Urinary bladder (tissue), 3 donors: ENCODE measurements at regions not wholly inside any gene's neighbourhood (a gene's known extent, or its start where the extent isn't known, plus 50 kb on each side); places are given as distances from the start of the nearest gene placed in this dataset.

Experiments
- DNase-seq: peaks from one replicate; pipeline ENCODE4 v3.0.0-alpha.2; 2015; ENCODE audit errors: extremely low spot score
- H3K27ac ChIP-seq: one replicate; pipeline ENCODE4 v1.5.1; 2013; ENCODE audit warnings: low read depth, mild to moderate bottlenecking, moderate library complexity
- H3K36me3 ChIP-seq: one replicate; pipeline ENCODE4 v1.6.1; 2013; ENCODE audit warnings: mild to moderate bottlenecking, moderate library complexity; ENCODE audit not compliant: insufficient read depth
- H3K4me1 ChIP-seq: one replicate; pipeline ENCODE4 v1.6.1; 2013; ENCODE audit warnings: mild to moderate bottlenecking, moderate library complexity; ENCODE audit not compliant: insufficient read depth
- H3K4me3 ChIP-seq: one replicate; pipeline ENCODE4 v1.5.1; 2013; ENCODE audit warnings: low read depth, low read length
- WGBS: extraction: QIAGEN DNeasy Blood & Tissue Kit; methylation state at CpG from one replicate; pipeline ENCODE4 v1.1.7; 2013; 5-methylcytosine and 5-hydroxymethylcytosine counted together
- donor health status: healthy with polysubstance abuse.
- donor health status: healthy.

DNA sequence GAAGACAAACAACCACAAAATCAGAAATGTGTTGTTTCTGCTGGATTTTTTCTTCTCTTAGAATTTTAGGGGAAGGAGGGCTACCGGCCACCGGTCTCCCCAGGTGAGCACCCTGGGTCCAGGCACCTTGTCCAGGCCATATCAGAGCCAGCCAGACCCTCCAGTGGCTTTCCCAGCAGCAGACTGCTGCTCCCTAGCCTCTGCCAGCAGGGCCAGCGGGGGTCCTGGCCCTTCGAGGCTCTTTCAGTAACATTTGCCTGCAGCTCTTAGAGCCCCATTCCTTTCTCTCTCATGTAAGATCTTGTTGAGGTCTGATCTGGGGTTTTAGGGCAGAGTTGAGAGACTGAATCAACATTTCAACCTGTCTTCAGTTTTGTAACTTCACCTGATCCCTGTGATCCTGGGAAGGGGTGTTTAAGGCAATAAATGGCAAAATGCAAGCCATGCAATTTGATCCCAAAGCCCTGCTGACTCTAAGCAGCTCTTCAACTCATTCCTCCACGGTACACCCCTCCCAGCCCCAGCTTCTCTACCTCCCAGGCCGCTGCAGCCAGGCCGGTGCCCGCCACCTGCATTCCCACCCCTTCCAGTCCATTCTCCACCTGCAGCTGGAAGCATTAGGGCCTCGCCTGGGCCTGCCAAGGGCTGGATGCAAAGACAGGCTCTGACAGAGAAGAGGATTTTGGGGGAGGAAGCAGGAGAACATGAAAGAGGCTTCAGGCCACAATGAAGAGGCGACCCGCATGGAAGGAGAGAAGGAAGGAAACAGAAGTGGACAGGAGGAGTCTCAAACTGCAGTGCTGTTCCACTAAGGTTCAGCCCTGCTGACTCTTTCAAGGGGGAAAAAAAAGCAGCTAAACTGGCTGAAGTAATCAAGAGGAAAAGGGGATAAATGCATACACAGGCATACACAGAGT, 113.0 kb upstream of the FGF3 start:
- Histone ChIP-seq H3K4me1 (no peaks in the 10 kb centered on the region), H3K27ac (no peak overlapping the region), H3K4me3 (no peak overlapping the region), H3K36me3 (no peaks in the 10 kb centered on the region)
- 81% methylated on average over 11 of the region's 11 CpGs for WGBS
- no peak for DNase-seq

DNA sequence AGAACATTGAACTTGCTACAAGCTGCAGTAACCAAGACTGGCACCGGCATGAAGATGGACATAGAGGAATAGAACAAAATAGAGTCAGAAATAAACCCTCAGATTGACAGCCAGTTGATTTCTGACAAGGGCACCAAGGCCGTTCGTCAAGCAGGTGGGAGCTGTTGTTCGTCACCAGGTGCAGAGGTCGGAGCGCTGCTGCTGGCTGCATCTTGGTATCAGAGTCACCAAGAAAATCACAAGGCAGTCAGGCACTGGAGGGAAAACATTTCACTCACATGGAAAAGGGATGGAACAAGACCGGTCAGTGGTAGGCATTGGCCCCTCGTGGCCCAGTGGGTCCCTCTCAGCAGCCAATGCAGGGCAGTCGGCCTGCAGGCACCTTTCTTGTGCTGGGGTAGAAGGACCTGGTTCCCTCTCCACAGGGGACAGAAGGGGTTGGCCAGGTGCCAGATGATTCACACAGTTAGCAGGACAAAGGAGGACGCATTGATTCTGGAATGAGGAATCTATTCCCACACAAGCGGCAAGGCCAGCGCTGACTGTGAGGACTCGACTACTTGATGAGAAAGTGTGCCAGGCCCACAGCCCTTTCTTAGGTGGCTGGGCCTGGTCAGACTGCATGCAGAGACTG, 115.8 kb upstream of the FGF3 start:
- no peak overlapping the region for H3K27ac ChIP-seq
- DNase-seq: no peak
- no peak overlapping the region for H3K4me3 ChIP-seq
- no peaks in the 10 kb centered on the region for H3K36me3 ChIP-seq
- no peaks in the 10 kb centered on the region for H3K4me1 ChIP-seq
- 93% methylated on average over 13 of the region's 13 CpGs for WGBS

DNA sequence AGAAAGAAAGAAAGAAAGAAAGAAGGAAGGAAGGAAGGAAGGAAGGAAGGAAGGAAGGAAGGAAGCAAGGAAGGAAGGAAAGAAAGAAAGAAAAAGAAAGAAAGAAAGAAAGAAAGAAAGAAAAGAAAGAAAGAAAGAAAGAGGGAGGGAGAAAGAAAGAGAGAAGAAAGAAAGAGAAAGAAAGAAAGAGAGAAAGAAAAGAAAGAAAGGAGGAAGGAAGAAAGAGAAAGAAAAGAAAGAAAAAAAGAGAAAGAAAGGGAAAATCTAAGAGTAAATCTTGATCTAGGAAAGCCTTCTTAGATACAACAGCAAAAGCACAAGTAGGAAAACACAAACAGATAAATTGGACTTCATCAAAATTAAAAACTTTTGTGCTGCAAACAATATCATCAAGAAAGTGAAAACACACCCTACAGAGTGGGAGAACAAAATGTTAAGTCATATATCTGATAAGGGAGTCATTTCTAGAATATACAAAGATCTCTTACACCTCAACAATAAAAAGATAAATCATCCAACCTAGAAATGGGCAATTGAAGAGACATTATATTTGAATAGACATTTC, 116.8 kb upstream of the FGF3 start:
- Histone ChIP-seq H3K36me3 (no peaks in the 10 kb centered on the region), H3K27ac (no peak overlapping the region), H3K4me3 (no peak overlapping the region), H3K4me1 (no peaks in the 10 kb centered on the region)
- no peak for DNase-seq

DNA sequence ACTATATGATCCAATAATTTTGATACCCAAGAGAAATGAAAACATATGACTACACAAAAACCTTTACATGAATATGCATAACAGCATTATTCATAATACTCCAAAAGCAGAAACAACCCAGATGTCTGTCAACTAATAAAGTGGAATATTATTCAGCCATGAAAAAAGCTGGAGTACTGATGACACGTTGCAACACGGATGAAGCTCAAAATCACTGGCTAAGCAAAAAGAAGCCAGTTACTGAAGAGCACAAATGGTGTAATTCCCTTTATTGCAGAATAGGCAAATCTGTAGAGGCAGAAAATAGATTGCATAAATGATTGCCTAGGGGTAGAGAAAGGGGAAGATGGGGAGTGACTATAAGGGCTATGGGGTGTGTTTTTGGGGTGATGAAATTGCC, 117.6 kb upstream of the FGF3 start:
- H3K36me3 ChIP-seq: no peaks in the 10 kb centered on the region
- no peak for DNase-seq
- H3K27ac ChIP-seq: no peak overlapping the region
- H3K4me1 ChIP-seq: no peaks in the 10 kb centered on the region
- WGBS: 92% methylated on average over 2 of the region's 2 CpGs
- H3K4me3 ChIP-seq: no peak overlapping the region

DNA sequence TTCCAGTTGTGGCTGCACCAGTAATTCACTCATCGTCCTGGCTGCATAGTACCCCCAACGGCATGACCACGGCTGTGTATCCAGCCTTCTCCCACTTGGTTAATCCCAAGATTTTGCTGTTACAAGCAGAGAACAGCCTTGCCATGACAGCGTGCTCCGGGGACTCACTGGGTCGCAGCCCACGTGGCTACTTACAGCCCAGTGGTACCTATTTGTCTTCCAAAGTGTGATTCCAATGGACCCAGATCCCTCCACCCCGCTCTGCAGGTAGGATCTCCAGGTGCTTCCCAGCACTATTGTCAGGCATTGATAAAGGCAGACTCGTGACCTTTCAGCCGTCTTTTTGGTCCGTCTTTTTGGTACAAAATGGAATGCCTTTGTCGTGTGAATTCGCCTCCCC, 119.0 kb upstream of the FGF3 start:
- H3K4me1 ChIP-seq: no peaks in the 10 kb centered on the region
- H3K27ac ChIP-seq: no peak overlapping the region
- no peak for DNase-seq
- no peaks in the 10 kb centered on the region for H3K36me3 ChIP-seq
- WGBS: 95% methylated on average over 13 of the region's 13 CpGs
- H3K4me3 ChIP-seq: no peak overlapping the region

DNA sequence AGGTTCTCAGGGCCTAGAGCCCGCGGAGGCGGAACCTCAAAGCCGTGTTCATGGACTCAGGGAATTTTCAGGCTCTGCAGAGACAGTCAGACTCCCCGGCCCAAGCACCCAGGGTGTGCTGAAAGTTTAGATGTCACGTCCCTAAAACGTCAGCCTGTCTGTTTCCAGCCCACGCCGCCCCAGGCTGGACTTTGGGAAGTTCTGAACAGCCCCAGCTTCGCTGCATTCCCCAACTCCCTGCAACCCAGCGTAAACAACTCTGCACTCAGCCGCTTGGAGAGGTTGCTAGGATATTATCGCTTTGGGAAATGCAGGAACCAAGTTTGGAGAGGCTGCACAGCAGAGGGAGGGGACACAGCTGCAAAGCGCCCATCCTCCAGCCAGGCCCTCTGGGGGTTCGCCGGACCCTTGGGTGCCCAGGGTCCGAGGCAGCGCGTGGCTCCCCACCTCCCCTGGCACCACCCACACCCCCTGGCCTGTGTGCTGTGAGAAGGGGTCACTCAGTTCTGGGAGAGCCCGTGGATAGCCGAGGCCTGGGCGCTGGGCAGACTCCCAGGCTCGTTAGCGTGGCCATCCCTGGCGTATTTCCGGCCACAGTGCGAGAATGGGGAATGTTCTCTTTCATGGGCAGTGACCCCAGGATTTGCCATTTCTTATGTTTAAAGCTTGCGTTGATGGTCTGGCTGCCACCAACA, 120.5 kb upstream of the FGF3 start:
- no peak overlapping the region for H3K4me3 ChIP-seq
- H3K36me3 ChIP-seq: no peaks in the 10 kb centered on the region
- peak; percentile 83 for DNase-seq
- H3K4me1 ChIP-seq: no peaks in the 10 kb centered on the region
- peak overlapping the region; percentile 55 for H3K27ac ChIP-seq
- 21% methylated on average over 28 of the region's 28 CpGs for WGBS

DNA sequence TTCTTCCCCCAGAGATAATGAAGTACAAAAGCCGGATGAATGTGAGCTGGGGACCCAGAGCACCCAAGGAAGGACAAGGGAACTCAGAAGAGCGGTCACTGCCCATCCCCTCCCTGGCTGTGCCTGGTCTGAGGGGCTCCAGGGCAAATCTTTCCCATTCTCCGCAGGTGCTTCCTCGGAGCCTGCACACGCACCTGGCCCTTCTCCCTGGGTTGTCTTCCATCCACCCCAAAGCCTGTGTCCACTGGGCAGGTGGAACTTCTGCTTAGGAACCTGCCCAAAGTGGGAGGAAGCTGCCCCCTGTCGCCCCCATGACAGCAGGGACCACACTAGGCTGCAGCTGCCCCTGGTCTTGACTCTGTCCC, 121.0 kb upstream of the FGF3 start:
- no peak overlapping the region for H3K4me3 ChIP-seq
- 68% methylated on average over 6 of the region's 6 CpGs for WGBS
- DNase-seq: no peak
- no peaks in the 10 kb centered on the region for H3K36me3 ChIP-seq
- H3K4me1 ChIP-seq: no peaks in the 10 kb centered on the region
- H3K27ac ChIP-seq: peak overlapping the region; percentile 55

DNA sequence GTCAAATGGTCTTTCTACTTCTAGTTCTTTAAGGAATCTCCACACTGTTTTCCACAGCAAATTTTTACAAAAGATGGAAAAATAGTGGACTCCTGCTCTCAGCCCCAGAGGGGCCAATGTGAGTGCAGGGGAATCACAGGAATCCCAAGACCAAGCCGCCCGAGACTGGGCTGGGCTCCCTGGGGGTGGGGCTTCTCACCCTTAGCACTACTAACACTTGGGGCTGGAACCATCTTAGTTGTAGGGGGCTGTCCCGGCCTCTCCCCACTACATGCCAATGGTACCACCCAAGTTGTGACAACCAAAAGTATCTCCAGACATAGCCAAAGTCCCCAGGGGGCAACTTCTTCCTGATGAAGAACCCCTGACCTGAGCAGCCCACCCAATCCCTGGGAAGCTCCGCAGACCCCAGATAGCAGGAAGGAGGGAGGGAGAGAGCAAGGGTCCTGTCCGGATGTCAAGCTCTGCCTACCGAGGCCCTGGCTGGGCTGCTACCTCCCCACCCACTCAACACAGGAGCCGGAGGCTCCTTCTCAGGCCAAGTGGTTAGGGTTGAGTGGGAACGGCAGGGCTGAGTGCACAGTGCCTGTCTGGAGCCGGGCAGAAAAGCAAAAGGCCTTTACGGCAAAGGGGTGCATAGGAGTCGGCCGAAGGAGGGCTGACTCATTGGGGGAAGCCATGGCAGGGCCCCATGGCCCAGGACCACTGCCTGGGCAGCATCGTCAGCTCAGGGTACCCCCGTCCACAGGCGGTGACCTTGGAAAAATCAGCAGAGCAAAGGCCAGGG, 122.5 kb upstream of the FGF3 start:
- no peak overlapping the region for H3K4me3 ChIP-seq
- no peak for DNase-seq
- no peaks in the 10 kb centered on the region for H3K4me1 ChIP-seq
- H3K36me3 ChIP-seq: no peaks in the 10 kb centered on the region
- WGBS: 84% methylated on average over 15 of the region's 15 CpGs
- H3K27ac ChIP-seq: no peak overlapping the region

DNA sequence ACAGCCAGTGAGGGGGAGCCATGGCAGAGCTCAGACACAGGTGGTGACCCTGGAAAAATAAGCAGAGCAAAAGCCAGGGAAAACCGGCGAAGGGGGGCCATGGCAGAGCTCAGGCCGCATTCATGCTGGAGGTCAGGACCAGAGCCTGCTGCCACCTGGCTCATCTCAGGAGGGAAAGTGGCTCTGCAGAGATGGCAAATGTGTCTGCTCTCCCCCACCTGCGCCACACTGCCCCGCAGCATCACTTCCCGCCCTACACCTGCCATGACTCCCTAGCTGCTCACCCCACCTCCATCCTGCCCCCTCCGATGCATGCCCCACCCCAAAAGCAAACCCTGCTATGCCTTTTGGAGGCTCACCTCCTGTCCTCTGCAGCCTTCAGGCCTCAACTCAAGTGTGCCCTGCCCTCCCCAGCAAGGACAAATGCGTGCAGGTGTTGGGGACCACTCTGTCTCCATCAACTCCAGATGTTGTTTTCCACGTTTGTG, 123.2 kb upstream of the FGF3 start:
- no peak overlapping the region for H3K27ac ChIP-seq
- DNase-seq: no peak
- H3K4me1 ChIP-seq: no peaks in the 10 kb centered on the region
- no peaks in the 10 kb centered on the region for H3K36me3 ChIP-seq
- no peak overlapping the region for H3K4me3 ChIP-seq
- 92% methylated on average over 9 of the region's 9 CpGs for WGBS

DNA sequence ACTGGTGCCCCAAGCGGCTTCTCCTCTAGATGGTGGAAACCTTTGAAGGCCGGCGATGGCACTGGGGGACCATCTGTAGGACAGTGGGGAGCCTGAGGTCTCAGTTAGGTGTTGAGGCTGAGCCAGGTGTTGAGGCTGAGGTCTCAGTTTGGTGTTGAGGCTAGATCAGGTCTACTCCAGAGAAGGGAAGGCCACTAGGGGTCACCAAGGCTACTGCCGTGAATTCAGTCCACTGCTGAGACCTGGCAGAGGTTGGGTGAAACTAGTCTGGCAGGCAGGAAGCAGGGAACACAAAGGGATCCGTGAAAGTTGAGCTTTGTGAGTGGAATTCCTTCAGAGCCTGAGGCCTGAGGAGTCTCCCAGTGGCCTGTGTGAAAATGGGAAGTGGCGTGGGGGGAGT, 123.8 kb upstream of the FGF3 start:
- DNase-seq: no peak
- Histone ChIP-seq H3K27ac (no peak overlapping the region), H3K4me1 (no peaks in the 10 kb centered on the region), H3K4me3 (no peak overlapping the region), H3K36me3 (no peaks in the 10 kb centered on the region)
- 82% methylated on average over 6 of the region's 6 CpGs for WGBS

DNA sequence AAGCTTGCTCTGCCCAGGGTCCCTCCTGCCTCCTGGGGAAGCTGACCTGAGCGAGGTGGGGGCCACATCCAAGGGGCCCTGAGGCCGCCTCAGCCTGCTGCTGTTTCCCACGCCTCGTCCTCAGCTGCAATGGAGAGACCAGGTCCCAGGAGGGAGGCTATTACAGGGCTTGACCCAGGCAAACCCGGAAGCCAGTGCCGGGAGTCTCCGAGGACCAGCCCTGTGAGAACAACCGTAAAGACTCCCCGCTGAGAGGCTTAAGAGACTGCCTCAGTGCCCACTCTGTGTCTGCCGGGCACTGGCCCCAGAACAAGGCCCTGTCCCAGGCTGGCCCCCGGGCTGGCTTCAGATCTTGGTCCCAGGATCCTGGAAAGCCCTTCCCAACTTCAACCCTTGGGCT, 124.3 kb upstream of the FGF3 start:
- Histone ChIP-seq H3K27ac (no peak overlapping the region), H3K4me3 (no peak overlapping the region), H3K4me1 (no peaks in the 10 kb centered on the region), H3K36me3 (no peaks in the 10 kb centered on the region)
- DNase-seq: no peak
- 83% methylated on average over 11 of the region's 11 CpGs for WGBS

DNA sequence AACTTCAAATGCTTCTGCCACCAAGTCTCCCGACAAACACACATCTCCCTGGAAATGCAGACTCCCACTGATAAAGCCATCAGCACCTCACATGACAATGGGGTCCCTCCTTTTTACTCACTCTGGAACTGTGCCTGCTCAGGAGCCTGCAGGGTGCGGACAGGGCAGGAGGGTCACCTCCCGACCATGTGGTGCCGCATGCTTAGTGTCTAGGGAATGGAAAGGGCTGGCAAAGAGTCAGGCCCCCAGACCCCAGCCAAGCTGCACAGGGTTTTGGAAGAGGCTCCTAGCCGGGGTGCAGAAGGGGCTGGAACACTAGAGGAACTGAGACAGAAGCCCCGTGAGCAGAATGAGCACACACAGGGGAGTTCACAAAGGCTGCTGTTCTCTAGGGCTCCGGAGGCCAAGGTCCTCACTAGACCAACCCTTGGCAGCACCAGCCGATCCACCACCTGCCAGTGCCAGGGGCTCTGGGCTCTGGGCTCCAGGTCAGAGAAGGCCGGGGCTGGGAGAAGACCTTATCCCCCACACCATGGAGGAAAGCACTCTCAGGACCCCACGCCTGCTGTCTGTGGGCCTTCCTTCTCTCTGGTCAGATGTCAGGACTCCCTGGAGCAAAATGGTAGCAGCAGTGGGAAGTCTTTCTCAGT, 125.1 kb upstream of the FGF3 start:
- H3K4me1 ChIP-seq: no peaks in the 10 kb centered on the region
- no peaks in the 10 kb centered on the region for H3K36me3 ChIP-seq
- H3K27ac ChIP-seq: no peak overlapping the region
- no peak for DNase-seq
- no peak overlapping the region for H3K4me3 ChIP-seq
- 89% methylated on average over 10 of the region's 10 CpGs for WGBS

DNA sequence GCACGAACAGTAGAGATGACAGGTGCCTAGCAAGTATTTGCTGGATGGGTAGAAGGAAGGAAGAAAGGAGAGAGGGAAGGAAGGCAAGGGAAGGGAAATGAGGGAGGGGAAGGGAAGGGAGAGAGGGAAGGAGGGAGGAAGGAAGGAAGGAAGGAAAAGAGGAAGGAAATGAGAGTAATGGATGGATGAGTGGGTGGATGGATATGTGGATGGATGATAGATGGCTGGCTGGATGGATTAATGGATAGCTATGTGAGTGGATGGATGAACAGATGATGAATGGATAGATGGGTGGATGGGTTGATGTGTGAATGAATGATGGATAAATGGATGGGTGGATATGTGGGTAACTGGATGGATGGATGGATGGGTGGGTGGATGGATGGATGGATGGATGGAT, 125.9 kb upstream of the FGF3 start:
- WGBS: 92% methylated on average over 1 of the region's 1 CpG
- Histone ChIP-seq H3K27ac (no peak overlapping the region), H3K4me3 (no peak overlapping the region), H3K4me1 (no peaks in the 10 kb centered on the region), H3K36me3 (no peaks in the 10 kb centered on the region)
- DNase-seq: no peak
